Gastrocnemius medialis (tissue), 4 donors: ENCODE measurements at regions not wholly inside any gene's neighbourhood (a gene's known extent, or its start where the extent isn't known, plus 50 kb on each side); places are given as distances from the start of the nearest gene placed in this dataset.

Source experiments
- CTCF ChIP-seq, 5 experiments: fragments of 450-650 bp in 3 of 5; fragments of 200-600 bp in 2 of 5; sonication (generic) in 2 of 5; IDR thresholded peaks in 4 of 5; conservative IDR thresholded peaks in 1 of 5; 1 replicate in 4 of 5; 2 replicates in 1 of 5; pipeline ENCODE4 v1.5.1; 2016 to 2019; ENCODE audit warnings: antibody characterized with exemption in 5 of 5, mild to moderate bottlenecking in 3 of 5, moderate library complexity in 3 of 5
- POLR2A ChIP-seq, 2 donors: fragments of 450-650 bp; IDR thresholded peaks; one replicate each; pipeline ENCODE4 v1.6.1; 2017; ENCODE audit warnings: antibody characterized with exemption in 2 of 2, mild to moderate bottlenecking in 2 of 2, moderate library complexity in 2 of 2

GRCh38 chr6:159520002-159520401, 173.0 kb downstream of the SOD2 start:
- no peak for TF ChIP-seq CTCF (IDR thresholded peaks at IDR 0.05 in 4 of 5, conservative IDR thresholded peaks at IDR 0.05 in 1 of 5)
- TF ChIP-seq POLR2A (IDR thresholded peaks at IDR 0.05), result no peak
